K562 (cell line): ENCODE measurements at regions not wholly inside any gene's neighbourhood (a gene's known extent, or its start where the extent isn't known, plus 50 kb on each side); places are given as distances from the start of the nearest gene placed in this dataset.

Source experiments
- ATAC-seq: fragments of 200-7000 bp; cut with Tn5 transposase; 3 replicates; pipeline ENCODE4 v1.9.1; 2020; ENCODE audit warnings: moderate library complexity
- BruUV-seq: library from RNA; stranded (reverse); fragments of 400-500 nt; replicated peaks from 2 replicates; lab custom pipeline; 2021; lab: Mats Ljungman, UMichigan
- CTCF ChIA-PET: fragments of 300-600 bp; formaldehyde crosslinking; extraction: SDS; loops from one replicate; lab custom pipeline; 2021; ENCODE audit warnings: low intra/inter-chr PET ratio; lab: Yijun Ruan, JAX
- POLR2A ChIA-PET: fragments of 300-600, 350-650 bp; sonication (Branson Sonifier 250); formaldehyde crosslinking; extraction: SDS; loops from one replicate; lab custom pipeline; 2021; ENCODE audit warnings: antibody characterized with exemption, inconsistent platforms; lab: Yijun Ruan, JAX
- DNase-seq, 4 experiments: peaks; one replicate each; pipeline versions ENCODE4 v3.0.0 to v3.0.0-alpha.2; 2011 to 2018; ENCODE audit warnings: low spot score in 3 of 4, mixed read lengths in 3 of 4; ENCODE audit errors: extremely low read depth in 1 of 4
- FAIRE-seq: peaks from 2 replicates; lab custom pipeline; 2011; peaks lifted over from hg19 to GRCh38; lab: Jason Lieb, UNC
- H2AFZ ChIP-seq: 2 replicates; pipeline ENCODE4 v1.6.0; 2011; ENCODE audit warnings: low read depth, low read length, control low read depth, inconsistent platforms
- H3K27ac ChIP-seq: fragments of 200-600 bp; 3 replicates; pipeline ENCODE4 v1.8.0; 2011; ENCODE audit warnings: low read depth, mild to moderate bottlenecking, control low read depth, inconsistent platforms, low read length, moderate library complexity, mixed read lengths; ENCODE audit errors: extremely low read depth
- H3K27me3 ChIP-seq, 2 experiments: fragments of 300-600 bp in 1 of 2; 2 replicates in 1 of 2; 3 replicates in 1 of 2; pipeline versions ENCODE4 v1.6.0 to v1.8.0; 2011; ENCODE audit warnings: inconsistent platforms in 2 of 2, low read length in 2 of 2, mild to moderate bottlenecking in 1 of 2, mixed read lengths in 1 of 2, moderate library complexity in 1 of 2; ENCODE audit not compliant: control insufficient read depth in 2 of 2, insufficient read depth in 2 of 2
- H3K36me3 ChIP-seq: fragments of 300-600 bp; 3 replicates; pipeline ENCODE4 v1.8.0; 2011; ENCODE audit warnings: mild to moderate bottlenecking, low read length, inconsistent platforms; ENCODE audit not compliant: control insufficient read depth, insufficient read depth
- H3K4me1 ChIP-seq, 2 experiments: fragments of 200-600 bp in 1 of 2; replicated peaks in 1 of 2; 2 replicates in 1 of 2; 3 replicates in 1 of 2; pipeline versions ENCODE4 v1.5.1 to v1.8.0; 2011; ENCODE audit warnings: inconsistent platforms in 2 of 2, low read length in 2 of 2, mild to moderate bottlenecking in 1 of 2, mixed read lengths in 1 of 2, moderate library complexity in 1 of 2; ENCODE audit not compliant: control insufficient read depth in 2 of 2, insufficient read depth in 2 of 2
- H3K4me2 ChIP-seq: 2 replicates; pipeline ENCODE4 v1.6.1; 2011; ENCODE audit warnings: low read length, control low read depth, inconsistent platforms, mixed read lengths; ENCODE audit not compliant: insufficient read depth
- H3K4me3 ChIP-seq: fragments of 200-600 bp; sonication (generic), shearing (Covaris generic); 2 replicates; pipeline ENCODE4 v1.5.1; 2016; ENCODE audit warnings: control low read depth, inconsistent platforms
- H3K79me2 ChIP-seq: fragments of 200-600 bp; 3 replicates; pipeline ENCODE4 v1.8.0; 2011; ENCODE audit warnings: low read length, inconsistent platforms; ENCODE audit not compliant: control insufficient read depth, insufficient read depth
- H3K9ac ChIP-seq, 2 experiments: 2 replicates each; pipeline versions ENCODE4 v1.6.0 to v1.6.1; 2011; ENCODE audit warnings: low read depth in 2 of 2, low read length in 2 of 2, control low read depth in 1 of 2, inconsistent platforms in 1 of 2, mild to moderate bottlenecking in 1 of 2, mixed read lengths in 1 of 2; ENCODE audit not compliant: insufficient read depth in 1 of 2
- H3K9me1 ChIP-seq: one replicate; pipeline ENCODE4 v1.6.0; 2011; ENCODE audit warnings: inconsistent platforms, mild to moderate bottlenecking, low read length, moderate library complexity; ENCODE audit not compliant: control insufficient read depth, insufficient read depth
- H3K9me3 ChIP-seq: replicated peaks from 2 replicates; pipeline ENCODE4 v1.5.1; 2011; ENCODE audit warnings: low read depth, low read length, inconsistent platforms; ENCODE audit not compliant: control insufficient read depth, insufficient read depth
- H4K20me1 ChIP-seq: replicated peaks from 2 replicates; pipeline ENCODE4 v1.6.1; 2011; ENCODE audit warnings: low read length, inconsistent platforms, mixed read lengths; ENCODE audit not compliant: control insufficient read depth, insufficient read depth
- ATF3 ChIP-seq, 2 experiments: fragments of 450-650 bp in 1 of 2; sonication (generic) in 1 of 2; formaldehyde crosslinking in 1 of 2; IDR thresholded peaks in 1 of 2; conservative IDR thresholded peaks in 1 of 2; 2 replicates each; pipeline versions ENCODE4 v1.6.1 to v1.8.1; 2016 to 2023; ENCODE audit warnings: mild to moderate bottlenecking in 2 of 2, moderate library complexity in 2 of 2, inconsistent platforms in 1 of 2, missing genetic modification reagents in 1 of 2
- BCL6 ChIP-seq: fragments of 250-450 bp; sonication (Bioruptor Pico); IDR thresholded peaks from 2 replicates; pipeline ENCODE4 v1.4.0; 2020
- GATA2 ChIP-seq: sonication (generic); formaldehyde crosslinking; IDR thresholded peaks from 2 replicates; pipeline ENCODE4 v1.4.0; 2020; ENCODE audit warnings: mild to moderate bottlenecking, missing genetic modification reagents
- HBP1 ChIP-seq: fragments of 450-650 bp; formaldehyde crosslinking; IDR thresholded peaks from 2 replicates; pipeline ENCODE4 v1.4.0; 2022; ENCODE audit warnings: missing genetic modification characterization
- MAFG ChIP-seq: fragments of 450-650 bp; conservative IDR thresholded peaks from 2 replicates; pipeline ENCODE4 v1.6.1; 2016; ENCODE audit warnings: missing genetic modification characterization, missing compliant biosample characterization
- NFE2 ChIP-seq: IDR thresholded peaks from 2 replicates; pipeline ENCODE4 v1.6.1; 2014; ENCODE audit warnings: antibody characterized with exemption, low read depth
- NR1H2 ChIP-seq: sonication (generic); formaldehyde crosslinking; IDR thresholded peaks from 2 replicates; pipeline ENCODE4 v1.4.0; 2020; ENCODE audit warnings: mild to moderate bottlenecking, missing genetic modification reagents
- RFX1 ChIP-seq: fragments of 450-650 bp; IDR thresholded peaks from 2 replicates; pipeline ENCODE4 v1.6.1; 2016; ENCODE audit warnings: mild to moderate bottlenecking, moderate library complexity
- STAT5B ChIP-seq: fragments of 250-450 bp; sonication (Bioruptor Pico); IDR thresholded peaks from 2 replicates; pipeline ENCODE4 v1.8.0; 2021; ENCODE audit warnings: mild to moderate bottlenecking, inconsistent platforms
- TRIM28 ChIP-seq: fragments of 450-650 bp; IDR thresholded peaks from 2 replicates; pipeline ENCODE4 v1.6.1; 2017
- ZKSCAN1 ChIP-seq: fragments of 150-350 bp; IDR thresholded peaks from 2 replicates; pipeline ENCODE4 v1.6.1; 2016; ENCODE audit warnings: low read depth, low read length
- ZNF24 ChIP-seq: fragments of 450-650 bp; IDR thresholded peaks from 2 replicates; pipeline ENCODE4 v1.6.1; 2016
- ZNF436 ChIP-seq: fragments of 250-450, 450-650 bp; sonication (Bioruptor Pico); formaldehyde crosslinking; IDR thresholded peaks from 2 replicates; pipeline ENCODE4 v1.7.0; 2020; ENCODE audit warnings: mild to moderate bottlenecking
- ZNF764 ChIP-seq: fragments of 250-450 bp; sonication (Bioruptor Pico); IDR thresholded peaks from 2 replicates; pipeline ENCODE4 v1.4.0; 2020; ENCODE audit warnings: low read depth, mild to moderate bottlenecking, moderate library complexity
- WGBS: fragments of 100-300 bp; shearing (Covaris generic); methylation state at CpG from one replicate; pipeline ENCODE4 v1.1.6; 2016; ENCODE audit warnings: low coverage, mixed read lengths; ENCODE audit not compliant: insufficient coverage; ENCODE audit errors: missing lambda C conversion rate; 5-methylcytosine and 5-hydroxymethylcytosine counted together
- in situ Hi-C: fragments of 300-500 bp; cut with MboI; formaldehyde crosslinking; loops from 4 replicates; pipeline ENCODE4 v1.15.0; 2018; ENCODE audit warnings: inconsistent platforms, mixed read lengths
- intact Hi-C: fragments of 100-400 bp; cut with micrococcal nuclease; formaldehyde crosslinking; loops from 2 replicates; pipeline ENCODE4 v1.14.2; 2022

GRCh38 chr2:158004126-158004764 lies 97.4 kb upstream of the UPP2 start:
- ATAC-seq (peak; percentile 35; the same call in 2 of the 3 replicates), FAIRE-seq (no peak), DNase-seq (no peak)
- Histone ChIP-seq H3K9me1 (no peaks in the 10 kb centered on the region), H3K4me3 (no peak overlapping the region), H3K4me2 (no peak overlapping the region), H3K27me3 (no peaks in the 10 kb centered on the region), H3K79me2 (no peaks in the 10 kb centered on the region), H3K36me3 (no peaks in the 10 kb centered on the region), H3K9me3 (no peaks in the 10 kb centered on the region), H3K4me1 (peaks cover 0 to 6% of the 10 kb centered on the region in 2 experiments; a peak in 2 of 5 replicates), H4K20me1 (no peaks in the 10 kb centered on the region), H3K27ac (no peak overlapping the region), H2AFZ (no peak overlapping the region), H3K9ac (no peak overlapping the region)
- in situ Hi-C loops = loop anchor here (10.0 to 25.0 kb wide), 2 partner anchors 99 to 667 kb away; partner anchors contain the start of gene ERMN
- TF ChIP-seq ZNF764 (CRISPR knock-in tag) = no peak
- TF ChIP-seq HBP1 = no peak
- no peak for TF ChIP-seq NR1H2
- 0 out of 2 replicates have a peak, but pooled peaks have one; percentile 39 for TF ChIP-seq ZNF24
- TF ChIP-seq RFX1 = peak; percentile 36; the same call in 1 of the 2 replicates
- no peak for TF ChIP-seq STAT5B (CRISPR knock-in tag)
- TF ChIP-seq ZNF436 (CRISPR knock-in tag) = no peak
- TF ChIP-seq NFE2 = no peak
- TF ChIP-seq MAFG (tag) = no peak
- no peak for TF ChIP-seq GATA2
- TF ChIP-seq TRIM28 = no peak
- peak; percentile 43 for TF ChIP-seq ATF3 (IDR thresholded peaks at IDR 0.05)
- no peak for TF ChIP-seq ATF3 (CRISPR knock-in tag; conservative IDR thresholded peaks at IDR 0.05)
- no peak for TF ChIP-seq BCL6
- no peak for TF ChIP-seq ZKSCAN1
- WGBS = 44% methylated on average over 8 of the region's 8 CpGs
- intact Hi-C loops = loop anchor here (10.0 kb wide), 1 partner anchor 129 kb away; the partner anchor contains the start of gene ACVR1
- ChIA-PET CTCF (no interaction called here), POLR2A (interaction anchor here (0.7 to 1.2 kb wide), 5 partner anchors 10 to 306 kb away, joined by 3 to 6 read pairs (median 3); no protein-coding TSS in a partner anchor)
- no TSS peak for BruUV-seq
